Small intestine (tissue), 7 donors: ENCODE measurements at regions not wholly inside any gene's neighbourhood (a gene's known extent, or its start where the extent isn't known, plus 50 kb on each side); places are given as distances from the start of the nearest gene placed in this dataset.

Experiments
- DNase-seq, 2 donors: peaks; one replicate each; pipeline versions ENCODE4 v3.0.0 to v3.0.0-alpha.2; 2013
- FAIRE-seq: peaks from 2 replicates; lab custom pipeline; 2012; peaks lifted over from hg19 to GRCh38; lab: Jason Lieb, UNC
- H3K27ac ChIP-seq, 3 donors: one replicate each; pipeline ENCODE4 v1.5.1; 2013; ENCODE audit warnings: low read length in 2 of 3, mild to moderate bottlenecking in 2 of 3, control low read depth in 1 of 3, inconsistent platforms in 1 of 3, low read depth in 1 of 3, moderate library complexity in 1 of 3
- H3K27me3 ChIP-seq, 3 donors: one replicate each; pipeline ENCODE4 v1.6.1; 2013; ENCODE audit warnings: low read length in 3 of 3, inconsistent platforms in 1 of 3; ENCODE audit not compliant: control insufficient read depth in 3 of 3, insufficient read depth in 3 of 3
- H3K36me3 ChIP-seq, 3 donors: one replicate each; pipeline ENCODE4 v1.6.1; 2013; ENCODE audit warnings: low read length in 3 of 3, inconsistent platforms in 1 of 3, low read depth in 1 of 3, mild to moderate bottlenecking in 1 of 3, moderate library complexity in 1 of 3; ENCODE audit not compliant: control insufficient read depth in 3 of 3, insufficient read depth in 2 of 3
- H3K4me1 ChIP-seq, 3 donors: one replicate each; pipeline ENCODE4 v1.6.1; 2013; ENCODE audit warnings: low read length in 2 of 3, inconsistent platforms in 1 of 3, low read depth in 1 of 3, mild to moderate bottlenecking in 1 of 3, moderate library complexity in 1 of 3; ENCODE audit not compliant: control insufficient read depth in 3 of 3, insufficient read depth in 2 of 3
- H3K4me3 ChIP-seq, 3 donors: one replicate each; pipeline ENCODE4 v1.5.1; 2013; ENCODE audit warnings: low read length in 3 of 3, control low read depth in 1 of 3, inconsistent platforms in 1 of 3, low read depth in 1 of 3, mild to moderate bottlenecking in 1 of 3, moderate library complexity in 1 of 3
- H3K9me3 ChIP-seq, 2 donors: one replicate each; pipeline ENCODE4 v1.6.1; 2013; ENCODE audit warnings: low read depth in 1 of 2, low read length in 1 of 2; ENCODE audit not compliant: control insufficient read depth in 2 of 2, insufficient read depth in 1 of 2
- WGBS, 3 donors: extraction: QIAGEN DNeasy Blood & Tissue Kit; methylation state at CpG; one replicate each; pipeline ENCODE4 v1.1.7; 2013; 5-methylcytosine and 5-hydroxymethylcytosine counted together
- donor health status: healthy with polysubstance abuse.
- donor health status: control.
- donor health status: control.
- donor health status: Bipolar disorder and iron deficiency.
- donor health status: healthy.

GRCh38 chr5:174323878-174324281 lies 278.4 kb downstream of the NSG2 start:
- DNase-seq (peak in 1 of 2 donors; percentile 24), FAIRE-seq (no peak)
- Histone ChIP-seq H3K9me3 (no peaks in the 10 kb centered on the region), H3K36me3 (no peaks in the 10 kb centered on the region), H3K27me3 (peaks cover 3 to 16% (median 9%) of the 10 kb centered on the region in 3 donors), H3K27ac (no peak overlapping the region), H3K4me1 (no peaks in the 10 kb centered on the region), H3K4me3 (no peak overlapping the region)
- 6 to 14% (median 8%) methylated on average over 4 of the region's 4 CpGs for WGBS, 3 donors

- Histone ChIP-seq H3K27me3 (peaks cover under 1 to 13% (median 9%) of the 10 kb centered on the region in 3 donors), H3K4me1 (no peaks in the 10 kb centered on the region), H3K36me3 (no peaks in the 10 kb centered on the region), H3K4me3 (no peak overlapping the region), H3K27ac (no peak overlapping the region), H3K9me3 (no peaks in the 10 kb centered on the region)
- FAIRE-seq (no peak), DNase-seq (no peak)
- WGBS, 3 donors = 49 to 61% (median 58%) methylated on average over 3 of the region's 3 CpGs
Measured at GRCh38 chr5:174324680-174325079, 279.2 kb downstream of the NSG2 start.

GRCh38 chr5:174325431-174325830 lies 279.9 kb downstream of the NSG2 start:
- Histone ChIP-seq H3K27ac (no peak overlapping the region), H3K4me3 (no peak overlapping the region), H3K27me3 (peaks cover 0 to 9% (median 7%) of the 10 kb centered on the region in 3 donors), H3K36me3 (no peaks in the 10 kb centered on the region), H3K4me1 (no peaks in the 10 kb centered on the region), H3K9me3 (no peaks in the 10 kb centered on the region)
- no peak for FAIRE-seq
- WGBS, 3 donors = 59 to 76% (median 62%) methylated on average over 7 of the region's 7 CpGs
- DNase-seq = no peak

- no peak for DNase-seq
- Histone ChIP-seq H3K9me3 (no peaks in the 10 kb centered on the region), H3K27me3 (peaks cover 0 to 9% (median 7%) of the 10 kb centered on the region in 3 donors), H3K36me3 (no peaks in the 10 kb centered on the region), H3K27ac (no peak overlapping the region), H3K4me3 (no peak overlapping the region), H3K4me1 (no peaks in the 10 kb centered on the region)
- WGBS, 3 donors = 33 to 48% (median 46%) methylated on average over 6 of the region's 6 CpGs
- no peak for FAIRE-seq
Measured at GRCh38 chr5:174325961-174326360, 280.5 kb downstream of the NSG2 start.

GRCh38 chr5:174326372-174326771 lies 280.9 kb downstream of the NSG2 start:
- Histone ChIP-seq H3K36me3 (no peaks in the 10 kb centered on the region), H3K27me3 (peaks cover 0 to 8% (median 7%) of the 10 kb centered on the region in 3 donors), H3K4me3 (no peak overlapping the region), H3K9me3 (no peaks in the 10 kb centered on the region), H3K27ac (no peak overlapping the region), H3K4me1 (no peaks in the 10 kb centered on the region)
- DNase-seq = no peak
- no peak for FAIRE-seq
- WGBS, 3 donors = 47 to 56% (median 52%) methylated on average over 3 of the region's 3 CpGs

- no peaks in the 10 kb centered on the region for H3K4me1 ChIP-seq
- no peaks in the 10 kb centered on the region for H3K9me3 ChIP-seq
- DNase-seq (peak; percentile 59 to 80), FAIRE-seq (no peak)
- 30 to 36% (median 33%) methylated on average over 10 of the region's 10 CpGs for WGBS, 3 donors
- H3K27me3 ChIP-seq = peaks cover 0 to 7% (median 2%) of the 10 kb centered on the region in 3 donors
- H3K27ac ChIP-seq = no peak overlapping the region
- no peaks in the 10 kb centered on the region for H3K36me3 ChIP-seq
- no peak overlapping the region for H3K4me3 ChIP-seq
Measured at GRCh38 chr5:174327317-174327864, 281.9 kb downstream of the NSG2 start.

GRCh38 chr5:174327896-174328295 lies 282.4 kb downstream of the NSG2 start:
- no peak for FAIRE-seq
- Histone ChIP-seq H3K4me3 (no peak overlapping the region), H3K27me3 (peaks cover 0 to 7% (median 2%) of the 10 kb centered on the region in 3 donors), H3K36me3 (no peaks in the 10 kb centered on the region), H3K4me1 (no peaks in the 10 kb centered on the region), H3K9me3 (no peaks in the 10 kb centered on the region), H3K27ac (no peak overlapping the region)
- DNase-seq = no peak
- 80 to 86% (median 84%) methylated on average over 9 of the region's 9 CpGs for WGBS, 3 donors

GRCh38 chr5:174328631-174329299 lies 283.3 kb downstream of the NSG2 start:
- Histone ChIP-seq H3K36me3 (no peaks in the 10 kb centered on the region), H3K4me1 (no peaks in the 10 kb centered on the region), H3K4me3 (no peak overlapping the region), H3K9me3 (no peaks in the 10 kb centered on the region), H3K27ac (no peak overlapping the region), H3K27me3 (peaks cover 0 to 6% (median 2%) of the 10 kb centered on the region in 3 donors)
- WGBS, 3 donors = 69 to 79% (median 69%) methylated on average over 13 of the region's 13 CpGs
- FAIRE-seq = no peak
- no peak for DNase-seq
